HCEC 1CT (cell line): ENCODE measurements at regions not wholly inside any gene's neighbourhood (a gene's known extent, or its start where the extent isn't known, plus 50 kb on each side); places are given as distances from the start of the nearest gene placed in this dataset.
"Not testable (repeated sequence)": the region's sequence is repeated elsewhere in the genome, so short reads cannot be mapped to it uniquely, and the experiment has no call there.

Experiments
- DNase-seq: peaks from one replicate; pipeline ENCODE4 v3.0.0-alpha.2; 2017

DNA sequence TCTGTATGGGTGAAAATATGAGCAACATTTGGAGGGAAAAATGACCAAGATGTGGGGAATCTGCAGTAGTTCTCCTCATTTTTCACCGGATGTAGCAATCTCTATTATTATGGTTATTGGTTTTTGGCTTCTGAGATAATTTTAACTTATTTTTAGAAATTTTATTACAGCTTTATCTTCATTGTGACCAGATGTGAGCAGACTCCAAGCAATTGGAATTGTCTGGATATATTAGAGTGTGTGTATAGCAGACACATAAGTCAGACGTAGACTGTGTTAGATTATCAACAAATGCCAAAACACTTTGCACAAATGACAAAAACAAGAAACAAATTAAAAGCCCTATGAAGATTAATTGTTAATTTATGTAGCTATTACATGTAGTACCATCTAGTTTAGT is 249.1 kb downstream of the DNAJB9 start:
- no peak for DNase-seq

DNA sequence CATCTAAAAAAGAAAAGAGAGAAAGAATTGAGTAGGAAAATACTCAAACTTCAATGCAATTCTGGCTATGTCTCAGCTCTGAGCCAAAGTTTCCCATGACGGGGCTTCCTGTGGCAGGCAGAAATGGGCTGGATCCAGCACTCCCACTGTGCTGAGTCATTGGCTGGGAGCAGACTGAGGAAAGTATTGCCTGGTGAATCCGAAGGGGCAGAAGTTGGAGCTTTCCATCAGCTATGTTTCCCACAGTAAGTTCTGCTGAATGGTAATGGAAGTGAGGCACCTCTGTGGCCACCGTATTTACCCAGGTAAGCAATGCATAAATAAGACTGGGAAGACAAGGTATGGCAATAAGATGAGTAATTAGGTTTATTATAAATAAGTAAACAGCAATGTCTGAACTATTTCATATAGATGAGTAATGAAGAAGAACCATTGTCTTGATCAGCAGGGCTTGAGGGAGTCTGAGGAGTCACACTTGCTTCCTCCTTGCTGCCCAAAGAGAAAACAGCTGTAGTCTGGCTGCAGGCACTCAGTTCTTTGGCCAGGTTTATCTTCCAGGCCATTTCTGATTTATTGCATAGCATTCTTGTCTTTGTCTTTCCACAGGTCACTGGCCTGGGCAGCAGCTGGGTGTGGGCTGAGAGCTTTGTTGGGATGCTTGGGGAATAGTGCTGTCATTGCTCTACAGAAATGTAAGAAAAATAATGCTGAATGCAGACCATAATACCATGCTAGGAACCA is 255.3 kb downstream of the DNAJB9 start:
- DNase-seq = peak; percentile 11

DNA sequence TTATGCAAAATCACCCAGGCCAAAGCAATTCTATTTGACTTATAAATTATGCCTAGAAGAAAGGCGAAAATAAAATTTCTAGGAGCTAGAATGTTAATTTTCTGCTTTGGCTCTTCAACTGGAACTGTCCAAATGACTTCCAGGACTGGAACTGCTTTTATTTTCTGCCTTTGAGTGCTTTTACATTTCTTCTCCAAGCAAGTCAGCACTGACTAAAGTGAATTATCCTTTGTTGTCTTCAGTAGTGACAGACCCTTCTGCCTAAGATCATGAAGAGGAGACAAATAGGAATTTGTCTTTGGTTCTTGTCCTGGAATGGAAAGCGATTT is 255.9 kb downstream of the DNAJB9 start:
- no peak for DNase-seq

DNA sequence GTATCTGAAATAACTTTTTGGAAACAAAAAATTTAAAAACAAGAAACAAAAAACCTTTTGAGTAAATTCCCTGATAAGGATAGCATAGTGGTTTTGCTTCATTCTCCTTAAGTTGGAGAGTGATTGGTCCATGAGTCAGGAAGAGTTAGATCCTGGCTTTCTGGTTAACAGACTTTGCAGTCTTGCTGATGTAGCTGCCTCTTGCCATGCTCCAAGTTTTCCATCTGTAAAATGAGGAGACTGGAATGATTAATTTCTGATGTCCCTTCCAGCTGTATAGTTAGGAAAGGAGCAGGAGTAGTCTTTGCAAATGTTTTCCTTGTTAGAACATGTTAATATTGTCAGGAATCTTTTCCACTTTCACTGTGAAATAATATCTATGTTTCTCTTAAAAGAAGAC is 266.6 kb downstream of the DNAJB9 start:
- DNase-seq = peak; percentile 8

DNA sequence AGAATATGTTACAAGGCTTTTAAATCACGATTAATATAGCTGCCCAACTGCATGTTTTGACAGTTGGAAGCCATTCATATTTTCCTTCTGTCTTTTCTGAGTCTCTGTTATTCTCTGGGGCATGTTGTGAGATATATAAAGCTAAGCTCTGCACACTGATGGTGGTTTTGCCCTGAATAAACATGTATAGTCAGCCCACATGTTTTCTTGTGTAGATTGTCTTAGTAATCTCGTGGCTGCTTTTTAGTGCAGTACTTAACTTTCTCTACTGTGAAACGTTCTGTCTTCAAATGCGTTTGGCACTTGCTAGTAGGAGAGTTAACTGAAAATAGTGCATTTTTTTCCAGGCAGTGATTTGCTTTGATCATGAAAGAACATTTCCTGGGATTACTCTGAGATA is 268.5 kb downstream of the DNAJB9 start:
- no peak for DNase-seq

DNA sequence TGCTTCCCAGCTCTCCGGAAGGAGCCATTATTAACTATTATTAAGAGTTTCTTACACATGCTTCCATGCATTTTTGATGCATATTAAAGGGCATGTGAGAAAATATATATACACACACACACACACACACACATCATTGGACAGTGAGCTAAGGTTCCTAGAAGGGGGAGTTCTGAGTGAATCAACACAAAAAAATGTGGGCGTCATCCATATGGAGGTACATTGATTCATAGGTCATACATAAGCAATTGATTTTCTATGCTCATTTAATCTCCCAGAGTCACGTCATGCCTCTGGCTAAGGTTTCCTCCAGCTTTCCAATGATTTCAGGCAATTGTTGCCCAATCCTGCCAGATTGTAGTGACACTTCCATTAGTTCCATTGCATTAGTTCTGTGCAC is 269.4 kb downstream of the DNAJB9 start:
- DNase-seq = peak; percentile 20

DNA sequence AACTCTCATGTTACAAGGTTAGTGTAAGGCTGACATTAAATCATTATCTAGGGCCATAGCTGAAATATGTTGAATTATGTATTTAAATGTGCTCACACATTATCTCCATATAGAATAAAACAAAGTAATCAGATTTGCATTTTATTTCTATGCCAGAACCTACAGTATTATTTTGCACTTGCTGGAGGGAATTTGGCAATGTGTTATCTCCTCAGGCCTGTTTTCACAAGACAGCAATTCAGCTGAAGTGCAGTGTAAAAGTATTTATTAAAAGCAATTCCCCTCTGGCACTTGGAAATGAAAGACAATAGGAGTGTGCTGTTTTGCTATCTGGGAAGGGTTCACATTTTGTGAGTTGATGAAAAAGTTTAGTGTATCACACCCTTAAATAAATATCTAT is 276.3 kb downstream of the DNAJB9 start:
- DNase-seq = no peak

DNA sequence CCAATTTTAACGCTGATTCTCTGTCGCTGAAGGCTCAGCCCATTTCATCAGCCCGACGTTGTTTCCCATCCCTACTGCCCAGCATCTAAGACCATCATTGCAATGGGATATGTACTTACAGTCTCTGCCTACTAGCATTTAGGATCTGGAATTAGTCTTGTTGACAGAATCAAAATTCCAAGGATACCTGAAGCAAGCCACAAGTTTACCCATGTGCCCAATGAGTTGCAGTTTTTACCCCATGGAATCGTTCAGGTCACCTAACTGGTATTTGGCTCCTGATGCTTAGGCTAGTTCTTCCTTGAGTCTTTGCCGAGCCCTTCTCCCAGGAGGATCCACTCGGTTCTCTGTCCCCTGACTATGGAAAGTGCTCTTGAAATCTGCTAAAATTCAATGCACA is 276.8 kb downstream of the DNAJB9 start:
- no peak for DNase-seq

DNA sequence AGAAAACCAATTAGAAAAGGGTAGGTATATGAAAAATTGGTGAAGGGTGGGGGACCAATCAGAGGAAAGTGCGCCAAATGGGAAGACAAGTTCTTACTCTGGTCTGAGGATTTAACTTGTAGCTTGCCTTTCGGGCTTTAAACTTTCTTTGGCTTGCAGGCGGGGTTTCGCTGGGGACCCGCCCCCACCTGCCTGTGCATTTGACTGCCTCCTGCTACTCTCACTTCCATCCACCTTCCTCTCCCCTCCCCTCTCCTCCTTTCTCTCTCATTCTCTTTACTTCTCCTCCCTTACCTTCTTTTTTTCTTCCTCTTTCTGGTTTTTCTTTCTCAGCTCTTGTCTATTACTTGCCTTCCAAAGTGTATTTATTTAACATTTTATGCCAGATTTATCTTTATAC is 278.8 kb downstream of the DNAJB9 start:
- no peak for DNase-seq

DNA sequence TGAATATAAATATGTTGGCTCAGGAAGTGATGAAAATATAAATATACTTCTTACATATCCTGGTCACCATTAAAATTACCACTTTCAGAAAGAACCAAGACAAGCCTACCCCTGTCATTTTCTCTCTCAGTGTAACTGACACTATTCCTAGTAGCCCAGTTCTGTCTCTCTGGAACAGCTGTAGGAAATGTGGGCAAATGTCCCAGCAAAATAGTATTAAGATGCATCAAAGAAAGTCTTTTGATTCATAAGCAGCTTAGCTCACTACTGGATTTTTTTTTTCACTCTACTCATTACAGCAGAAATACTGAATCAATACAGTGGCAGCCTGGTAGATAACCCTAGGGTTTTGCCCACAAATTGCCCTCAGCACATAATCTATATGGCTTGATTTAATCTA is 290.9 kb downstream of the DNAJB9 start:
- DNase-seq = no peak

DNA sequence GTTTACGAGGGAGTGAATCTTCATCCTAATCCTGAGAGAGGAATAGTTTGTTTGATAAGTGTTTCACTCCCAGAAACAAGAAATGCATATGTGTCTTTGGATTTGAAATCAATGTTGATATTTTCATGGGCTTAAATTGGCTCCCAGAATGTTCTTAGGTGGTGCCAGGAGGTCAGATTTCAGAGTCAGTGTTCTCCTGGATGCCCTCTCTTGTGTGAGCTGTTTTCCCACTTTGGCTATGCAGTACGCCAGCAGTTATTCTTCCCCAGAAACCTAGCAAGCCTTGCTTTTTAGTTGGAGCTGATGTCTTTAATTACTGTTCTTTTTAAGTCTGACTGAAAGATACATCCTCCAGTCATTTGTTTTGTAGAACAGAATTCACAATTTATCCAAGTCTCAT is 291.4 kb downstream of the DNAJB9 start:
- no peak for DNase-seq

DNA sequence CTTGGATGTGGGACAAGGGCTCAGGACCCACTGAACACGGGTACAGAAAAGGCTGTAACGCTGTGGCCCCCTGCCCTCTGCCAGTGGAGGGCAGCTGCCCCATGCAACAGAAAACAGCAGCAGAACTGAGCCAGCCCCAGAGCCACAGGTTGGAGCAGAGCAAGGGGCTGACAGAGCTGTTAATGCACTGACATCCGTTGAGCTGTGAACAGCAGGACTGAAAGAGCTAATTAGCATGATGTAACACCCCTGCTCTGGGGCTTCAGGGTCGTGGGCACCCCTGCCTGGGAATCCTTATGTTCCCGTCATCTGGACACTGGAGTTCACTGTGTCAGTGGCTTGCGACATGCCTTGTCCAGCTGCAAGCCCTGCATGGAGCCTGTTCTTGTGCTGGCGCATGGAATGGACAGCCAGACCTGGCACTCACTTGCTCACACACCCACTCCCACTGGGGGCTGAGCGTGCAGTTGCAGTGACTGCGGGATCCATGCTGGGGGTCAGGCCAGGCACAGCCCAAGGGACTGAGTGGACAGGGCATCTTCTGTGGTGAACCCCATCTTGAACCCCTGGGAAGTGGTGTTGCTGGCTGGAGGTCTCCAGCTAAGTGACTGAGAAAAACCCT is 293.7 kb downstream of the DNAJB9 start:
- no peak for DNase-seq

DNA sequence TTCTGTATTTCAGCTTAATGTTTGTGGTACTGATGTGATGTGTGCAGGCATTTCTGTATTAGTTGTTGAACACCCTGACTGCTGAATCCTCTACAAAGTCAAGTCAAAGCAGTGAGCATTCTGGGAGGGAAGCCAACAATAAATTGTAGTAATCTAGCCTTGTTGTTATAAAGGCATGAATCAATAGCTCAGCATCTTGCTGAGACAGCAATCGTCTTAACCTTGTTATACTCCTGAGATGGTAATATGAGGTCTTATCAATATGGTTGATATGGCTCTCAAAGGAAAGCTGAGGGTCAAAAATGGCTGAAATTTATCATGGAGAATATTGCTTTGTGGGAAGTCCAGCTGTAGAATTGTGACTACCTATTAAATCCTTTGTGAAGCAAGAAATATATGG is 299.4 kb downstream of the DNAJB9 start:
- DNase-seq = no peak

DNA sequence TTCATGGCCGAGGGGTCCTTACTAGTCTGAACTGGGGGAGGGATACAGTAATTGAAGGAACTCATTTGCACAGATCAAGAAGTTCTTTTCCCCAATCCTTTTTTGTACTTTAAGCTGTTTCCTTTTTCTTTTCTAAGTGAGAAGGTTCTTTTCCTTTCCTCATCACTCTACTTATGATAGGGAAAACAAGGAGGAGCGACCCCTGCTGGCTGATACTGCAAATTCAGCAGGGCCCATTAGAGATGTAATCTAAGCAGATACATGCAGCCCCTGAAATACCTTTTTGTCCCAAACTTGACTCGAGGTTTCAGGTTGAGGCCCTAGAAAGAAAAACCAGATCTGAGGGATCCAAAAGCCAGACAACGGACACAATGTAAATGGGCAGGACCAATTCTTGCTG is 305.5 kb downstream of the DNAJB9 start:
- peak; percentile 10 for DNase-seq

DNA sequence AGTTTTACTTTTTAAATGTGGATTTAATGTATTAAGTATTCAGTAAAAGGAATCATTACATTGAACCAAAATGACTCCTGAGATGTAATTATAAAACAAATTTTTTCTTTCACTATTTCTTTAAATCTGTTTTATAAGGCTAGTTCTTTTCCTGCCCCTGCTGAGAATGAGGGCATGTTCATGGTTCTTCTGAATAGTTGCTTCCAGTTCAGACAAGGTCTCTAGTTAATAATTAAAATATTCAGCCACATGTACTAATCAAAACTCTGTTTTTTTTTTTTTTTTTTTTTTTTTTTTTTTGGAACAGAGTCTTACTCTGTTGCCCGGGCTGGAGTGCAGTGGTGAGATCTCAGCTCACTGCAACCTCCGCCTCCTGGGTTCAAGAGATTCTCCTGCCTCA is 321.2 kb downstream of the DNAJB9 start:
- no peak for DNase-seq

DNA sequence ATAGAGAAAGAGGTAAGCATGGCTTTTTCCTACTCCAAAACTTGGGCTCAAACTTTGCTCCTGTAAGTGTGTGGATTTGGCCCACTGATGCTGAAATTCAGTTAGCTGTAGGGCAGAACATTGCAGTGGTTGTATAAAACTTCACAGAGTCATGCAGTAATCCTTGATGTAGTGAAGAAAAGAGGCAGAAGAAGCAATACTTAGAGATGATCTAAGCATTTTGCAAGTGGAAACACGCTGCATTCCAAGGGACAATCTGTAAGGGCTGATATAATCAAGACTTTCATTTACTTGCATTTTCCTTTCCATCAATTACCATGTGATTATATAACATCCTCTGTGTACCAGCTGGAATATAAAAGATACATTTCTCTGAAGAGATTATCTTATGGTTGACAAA is 338.8 kb downstream of the DNAJB9 start:
- no peak for DNase-seq

DNA sequence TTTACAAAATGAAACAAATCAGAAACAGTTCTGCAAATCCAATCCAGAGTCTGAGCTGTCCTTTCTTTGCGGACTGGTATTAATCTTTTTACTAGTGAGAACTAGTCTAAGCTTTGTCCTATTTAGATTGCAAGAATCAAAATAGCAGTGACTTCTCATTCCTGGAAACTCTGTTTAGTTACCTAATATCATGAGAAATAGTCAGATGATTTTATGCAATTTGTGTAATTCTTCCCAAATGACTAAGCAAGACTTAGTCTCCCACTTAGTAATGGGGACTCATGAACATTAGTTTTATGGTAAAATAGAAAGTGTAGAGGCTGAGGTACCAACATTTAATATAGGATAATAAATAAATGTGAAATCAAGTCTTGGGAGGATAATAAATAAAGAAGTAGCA is 341.3 kb downstream of the DNAJB9 start:
- DNase-seq = no peak

DNA sequence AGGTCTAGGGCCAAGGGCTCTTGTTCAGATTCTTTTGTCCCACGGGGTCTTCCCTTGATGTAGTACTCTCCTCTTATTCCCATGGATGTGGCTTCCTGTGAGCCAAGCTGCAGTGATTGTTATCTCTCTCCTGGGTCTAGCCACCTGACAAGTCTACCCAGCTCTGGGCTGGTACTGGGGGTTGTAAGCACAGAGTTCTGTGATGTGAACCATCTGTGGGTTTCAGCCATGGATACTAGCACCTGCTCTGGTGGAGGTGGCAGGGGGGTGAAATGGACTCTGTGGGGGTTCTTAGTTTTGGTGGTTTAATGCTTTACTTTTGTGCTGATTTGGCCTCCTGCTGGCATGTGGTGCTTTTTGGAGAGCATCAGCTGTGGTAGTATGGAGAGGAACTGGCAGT is 350.8 kb downstream of the DNAJB9 start:
- no peak for DNase-seq

DNA sequence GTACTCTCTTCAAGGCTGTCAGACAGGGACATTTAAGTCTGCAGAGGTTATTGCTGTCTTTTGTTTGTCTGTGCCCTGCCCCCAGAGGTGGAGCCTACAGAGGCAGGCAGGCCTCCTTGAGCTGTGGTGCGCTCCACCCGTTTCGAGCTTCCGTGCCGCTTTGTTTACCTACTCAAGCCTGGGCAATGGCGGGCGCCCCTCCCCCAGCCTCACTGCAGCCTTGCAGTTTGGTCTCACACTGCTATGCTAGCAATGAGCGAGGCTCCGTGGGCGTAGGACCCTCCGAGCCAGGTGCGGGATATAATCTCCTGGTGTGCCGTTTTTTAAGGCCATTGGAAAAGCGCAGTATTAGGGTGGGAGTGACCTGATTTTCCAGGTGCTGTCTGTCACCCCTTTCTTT is 373.4 kb downstream of the DNAJB9 start:
- not testable (repeated sequence) for DNase-seq

DNA sequence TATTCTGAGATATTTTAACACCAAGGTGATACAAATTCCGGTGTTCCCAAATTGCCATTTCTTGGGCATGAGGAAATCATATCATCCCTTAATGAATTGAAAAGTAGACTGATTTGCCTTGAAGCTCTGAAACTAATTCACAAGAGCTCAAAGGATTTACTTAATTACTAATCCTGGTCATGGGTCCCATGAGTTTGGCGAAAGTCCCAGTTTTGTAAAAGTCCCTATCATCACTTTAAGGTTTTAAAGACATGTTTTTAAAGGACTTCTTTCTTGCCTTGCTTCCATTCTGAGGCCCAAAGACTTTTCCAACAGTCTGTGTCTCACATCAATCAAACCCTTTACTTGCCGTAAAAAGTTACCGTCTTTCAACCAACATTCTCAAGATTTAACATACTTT is 377.9 kb downstream of the DNAJB9 start:
- DNase-seq = no peak

DNA sequence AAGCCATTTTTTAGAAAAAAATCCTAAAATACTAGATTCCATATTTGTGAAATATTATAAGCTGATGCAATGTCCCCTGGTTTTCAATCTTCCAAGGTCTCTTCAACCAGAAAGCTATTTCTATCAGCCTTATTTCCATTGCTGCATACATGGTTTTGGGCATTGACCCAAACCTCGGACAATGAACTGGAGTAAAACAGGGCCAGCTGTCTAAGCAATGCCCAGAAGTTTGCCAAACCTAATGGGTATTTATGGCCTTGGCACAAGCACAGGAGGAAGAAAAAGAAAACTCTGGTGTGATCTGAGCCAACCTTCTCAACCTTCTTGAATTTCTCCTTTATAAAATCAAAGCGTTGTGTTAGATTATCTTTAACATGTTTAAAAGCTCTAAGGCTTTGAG is 402.3 kb downstream of the DNAJB9 start:
- DNase-seq = no peak

DNA sequence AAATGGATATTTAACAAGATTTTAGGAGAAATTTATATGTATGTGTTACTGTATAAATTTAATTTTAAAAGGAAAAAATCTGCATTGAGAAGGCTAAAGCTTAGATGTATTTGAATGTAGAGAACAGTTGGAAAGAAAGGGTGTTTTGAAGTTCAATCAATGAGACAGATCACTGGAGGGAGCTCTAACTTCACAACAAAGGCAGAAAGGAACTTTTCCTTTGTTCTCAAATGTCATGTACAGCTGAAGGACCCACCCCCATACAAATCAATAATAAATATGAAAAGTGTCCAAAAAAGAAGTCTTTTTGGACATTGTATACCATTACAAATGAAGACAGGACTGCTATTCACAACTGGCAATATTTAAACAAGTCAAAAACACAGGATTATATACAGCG is 403.4 kb downstream of the DNAJB9 start:
- no peak for DNase-seq

DNA sequence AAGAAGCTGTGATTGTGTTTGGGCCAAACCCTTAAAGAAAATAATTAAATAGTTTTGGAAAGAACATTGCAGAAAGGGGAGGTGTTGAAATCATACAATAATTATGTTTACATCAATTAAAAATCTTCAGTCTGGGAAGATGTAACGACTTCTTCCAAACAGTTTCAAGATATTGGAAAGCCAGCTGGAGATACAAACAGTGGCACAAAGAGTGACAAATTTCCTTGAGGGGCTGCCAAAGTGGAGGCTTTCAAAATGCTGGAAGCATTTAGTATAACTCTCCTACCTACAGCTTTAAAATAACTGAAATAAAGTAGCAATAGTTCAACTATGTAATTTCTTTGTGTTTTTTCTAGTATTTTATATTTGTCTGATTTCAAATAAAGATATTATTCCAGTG is 405.0 kb downstream of the DNAJB9 start:
- DNase-seq = no peak

DNA sequence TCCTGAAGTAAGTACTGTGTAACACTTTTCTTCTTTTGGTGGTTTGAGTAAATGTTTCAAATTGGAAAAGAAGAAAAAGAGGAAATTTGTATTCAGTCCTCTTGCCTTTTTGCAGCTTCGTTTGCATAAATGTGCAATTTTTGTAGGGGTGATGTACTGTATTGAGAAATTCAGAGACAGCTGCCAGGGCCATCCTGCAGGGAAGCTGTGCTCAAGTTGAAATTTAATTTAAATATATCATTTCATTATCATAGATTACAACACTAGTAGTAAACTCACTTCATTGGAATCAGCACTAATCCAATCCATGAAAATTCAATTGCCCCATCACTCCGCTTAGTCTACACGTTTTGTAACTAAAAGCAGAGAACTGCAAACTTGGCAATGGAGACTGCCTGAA is 415.4 kb downstream of the DNAJB9 start:
- DNase-seq = no peak

DNA sequence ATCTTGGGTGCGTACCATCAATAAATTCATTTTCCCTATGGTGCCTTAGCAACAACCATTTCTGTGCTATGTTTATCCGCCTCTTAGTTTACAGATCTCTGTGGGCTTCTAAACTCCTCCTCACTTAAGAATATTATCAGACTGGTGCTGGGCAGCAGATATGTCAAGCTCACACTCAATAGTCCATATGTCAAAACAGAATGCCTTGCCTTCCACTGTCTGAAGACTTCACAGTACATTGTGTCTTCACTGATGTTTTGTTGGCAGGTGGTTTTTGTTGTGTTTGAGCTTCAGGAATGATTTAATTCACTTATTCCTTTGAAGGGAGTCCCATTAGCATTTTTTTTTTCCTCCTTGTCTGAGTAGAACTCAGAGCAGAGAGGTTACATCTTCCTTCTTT is 419.6 kb downstream of the DNAJB9 start:
- no peak for DNase-seq
